ENCODE measurements at regions not wholly inside any gene's neighbourhood (a gene's known extent, or its start where the extent isn't known, plus 50 kb on each side); places are given as distances from the start of the nearest gene placed in this dataset.
"Not testable (repeated sequence)": the region's sequence is repeated elsewhere in the genome, so short reads cannot be mapped to it uniquely, and the experiment has no call there.

DNA sequence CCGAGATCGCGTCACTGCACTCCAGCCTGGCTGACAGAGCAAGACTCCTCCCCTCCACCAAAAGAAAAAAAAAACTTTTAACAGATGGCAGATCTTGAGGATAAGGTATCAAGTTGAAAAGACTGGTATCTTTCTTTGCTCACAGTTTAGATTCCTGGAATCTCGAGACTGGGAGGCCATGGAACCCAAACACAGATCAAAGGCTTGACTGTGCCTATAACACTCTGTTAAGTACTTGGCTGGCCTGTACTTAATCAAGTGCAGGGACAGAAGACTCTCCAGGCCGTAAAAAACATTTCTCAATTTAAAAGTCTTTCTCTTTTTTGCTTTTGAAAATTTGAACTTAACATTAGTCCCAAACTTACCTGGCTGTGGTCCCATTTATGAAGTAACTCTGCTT is 107.1 kb upstream of the ZNF516 start:
- DNase-seq, result no peak

DNA sequence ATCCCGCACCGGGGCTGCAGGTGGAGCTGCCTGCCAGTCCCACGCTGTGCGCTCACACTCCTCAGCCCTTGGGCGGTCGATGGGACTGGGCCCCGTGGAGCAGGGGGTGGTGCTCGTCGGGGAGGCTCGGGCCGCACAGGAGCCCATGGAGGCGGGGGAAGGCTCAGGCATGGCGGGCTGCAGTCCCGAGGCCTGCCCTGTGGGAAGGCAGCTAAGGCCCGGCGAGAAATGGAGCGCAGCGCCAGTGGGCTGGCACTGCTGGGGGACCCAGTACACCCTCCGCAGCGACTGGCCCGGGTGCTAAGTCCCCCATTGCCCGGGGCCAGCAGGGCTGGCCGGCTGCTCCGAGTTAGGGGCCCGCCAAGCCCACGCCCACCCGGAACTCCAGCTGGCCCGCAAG is 105.0 kb upstream of the ZNF516 start:
- DNase-seq, result not testable (repeated sequence)

DNA sequence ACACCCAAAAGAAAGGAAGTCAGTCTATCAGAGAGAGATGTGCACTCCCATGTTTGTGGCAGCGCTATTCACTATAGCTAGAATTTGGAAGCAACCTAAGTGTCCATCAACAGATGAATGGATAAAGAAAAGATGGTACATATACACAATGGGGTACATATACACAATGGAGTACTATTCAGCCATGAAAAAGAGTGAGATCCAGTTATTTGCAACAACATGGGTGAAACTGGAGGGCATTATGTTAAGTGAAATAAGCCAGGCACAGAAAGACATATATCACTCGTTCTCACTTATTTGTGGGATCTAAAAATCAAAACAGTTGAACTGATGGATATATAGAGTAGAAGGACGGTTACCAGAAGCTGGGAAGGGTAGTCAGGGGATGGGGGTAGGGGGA is 99.9 kb upstream of the ZNF516 start:
- DNase-seq, result no peak

DNA sequence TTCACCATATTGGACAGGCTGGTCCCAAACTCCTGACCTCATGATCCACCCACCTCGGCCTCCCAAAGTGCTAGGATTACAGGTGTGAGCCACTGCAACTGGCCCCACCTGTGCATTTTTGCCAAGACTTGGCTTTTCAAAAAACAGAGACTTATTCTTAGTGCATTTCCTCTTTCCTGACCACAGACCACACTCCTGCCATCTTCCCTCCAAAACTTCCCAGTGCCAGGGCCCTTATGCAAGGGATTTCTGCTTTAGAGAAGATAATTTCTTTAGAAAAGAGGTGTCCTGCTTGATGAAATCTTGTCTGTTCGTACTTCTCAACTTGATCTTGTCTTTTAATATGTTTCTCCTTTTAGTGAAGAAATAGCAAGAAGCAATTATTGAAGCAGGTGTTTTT is 98.8 kb upstream of the ZNF516 start:
- no peak for DNase-seq

DNA sequence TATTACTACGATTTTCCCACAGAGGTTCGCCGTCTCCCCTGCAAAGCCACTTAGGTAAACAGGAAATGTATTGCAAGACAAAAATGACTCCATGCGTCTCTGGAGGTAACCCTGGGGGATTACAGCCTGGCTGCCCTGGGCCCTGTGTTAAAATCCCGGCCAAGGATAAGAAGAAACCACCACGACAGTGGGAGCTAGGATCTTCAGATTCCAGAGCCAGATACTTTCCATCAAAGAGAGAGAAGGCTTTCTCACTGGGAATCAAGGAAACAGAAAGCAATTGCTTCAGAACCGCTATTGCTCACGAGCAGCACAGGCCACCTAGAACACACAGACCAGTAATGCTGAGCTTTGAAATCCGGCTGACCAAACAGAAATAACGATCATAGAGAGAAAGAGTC is 97.9 kb upstream of the ZNF516 start:
- DNase-seq, result no peak

DNA sequence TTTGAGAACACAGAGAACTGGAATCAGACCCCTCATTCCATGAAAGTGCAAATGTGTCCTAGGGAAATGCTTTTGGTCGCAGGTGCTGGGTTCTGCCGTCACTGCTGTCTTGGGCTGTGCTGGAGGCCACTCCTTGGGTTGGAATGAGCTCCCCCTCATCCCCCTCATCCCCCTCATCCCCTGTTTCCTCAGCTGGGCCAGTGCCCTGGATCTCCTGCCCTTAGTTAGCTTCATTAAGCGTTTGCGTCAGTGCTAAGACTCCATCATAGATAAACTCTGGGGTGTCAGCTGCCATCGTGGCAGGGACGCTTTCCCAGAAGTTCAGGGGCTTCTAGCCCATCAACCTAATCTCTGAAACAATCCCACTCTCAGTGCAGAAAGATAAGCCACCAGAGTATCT is 97.1 kb upstream of the ZNF516 start:
- DNase-seq, result no peak

DNA sequence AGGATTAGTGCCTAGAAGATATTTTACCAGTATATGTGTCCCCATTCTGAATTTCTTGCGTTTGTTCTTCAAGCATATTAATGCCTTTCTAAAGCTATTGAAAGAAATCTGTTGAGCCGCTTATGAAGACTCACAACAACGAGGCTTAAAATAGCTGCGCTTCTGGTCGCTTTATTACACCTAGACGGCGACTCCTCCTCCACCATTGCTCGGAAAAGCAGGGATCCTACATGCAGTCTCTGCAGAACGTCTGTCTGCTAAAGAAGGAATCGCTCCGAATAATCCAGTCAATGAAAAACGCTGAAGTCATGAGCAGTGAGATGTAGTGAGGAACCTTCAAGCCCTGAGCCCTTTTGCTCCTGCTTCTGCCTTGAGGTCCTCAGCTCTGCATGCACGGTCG is 94.8 kb upstream of the ZNF516 start:
- DNase-seq, result no peak

DNA sequence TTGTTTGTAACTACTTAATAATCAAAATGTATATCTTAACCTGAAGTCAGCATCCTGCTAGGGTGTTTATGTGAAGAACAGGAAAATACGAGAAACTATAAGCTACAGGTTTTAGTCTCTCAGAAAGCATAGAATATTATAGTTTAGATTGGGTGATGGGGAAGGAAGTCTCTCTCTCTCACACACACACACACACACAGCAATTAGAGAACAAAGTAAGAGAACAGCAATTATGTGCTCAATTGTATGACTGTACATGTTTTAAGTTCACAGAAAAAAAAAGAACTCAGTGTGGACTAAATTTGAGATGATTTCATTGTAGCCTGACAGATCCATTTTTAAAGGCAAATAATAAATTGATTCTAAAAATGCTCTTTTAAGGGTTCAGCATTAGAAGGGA is 94.3 kb upstream of the ZNF516 start:
- no peak for DNase-seq

DNA sequence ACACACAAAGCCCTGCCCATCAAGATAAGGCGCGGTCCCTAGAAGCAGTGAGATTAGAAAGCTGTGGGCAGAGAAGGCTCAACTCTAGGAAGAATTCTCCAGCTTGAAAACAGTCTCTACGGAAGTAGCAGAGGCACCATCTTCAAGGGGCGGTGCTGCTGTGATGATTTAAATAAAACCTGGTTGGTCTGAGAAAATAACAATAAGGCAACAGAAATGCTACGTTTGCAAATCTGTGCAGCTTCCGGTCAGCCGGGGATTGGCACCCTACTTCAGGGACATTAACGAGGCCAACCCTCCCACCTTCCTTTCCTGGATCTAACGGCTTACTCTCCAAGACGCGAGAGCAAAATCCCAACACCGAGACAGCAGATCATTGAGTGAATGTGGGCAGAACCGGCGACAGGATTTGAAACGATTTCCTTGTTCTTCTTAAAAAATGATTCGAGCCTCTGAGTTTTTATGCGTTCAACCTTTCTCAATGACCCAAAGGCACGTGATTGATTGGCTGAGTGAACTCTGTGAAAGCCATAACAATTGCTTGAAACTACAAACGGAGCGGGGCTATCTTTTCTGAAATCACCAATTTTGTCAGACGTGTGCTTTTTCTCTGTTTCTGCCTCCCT is 93.7 kb upstream of the ZNF516 start:
- DNase-seq, result no peak

DNA sequence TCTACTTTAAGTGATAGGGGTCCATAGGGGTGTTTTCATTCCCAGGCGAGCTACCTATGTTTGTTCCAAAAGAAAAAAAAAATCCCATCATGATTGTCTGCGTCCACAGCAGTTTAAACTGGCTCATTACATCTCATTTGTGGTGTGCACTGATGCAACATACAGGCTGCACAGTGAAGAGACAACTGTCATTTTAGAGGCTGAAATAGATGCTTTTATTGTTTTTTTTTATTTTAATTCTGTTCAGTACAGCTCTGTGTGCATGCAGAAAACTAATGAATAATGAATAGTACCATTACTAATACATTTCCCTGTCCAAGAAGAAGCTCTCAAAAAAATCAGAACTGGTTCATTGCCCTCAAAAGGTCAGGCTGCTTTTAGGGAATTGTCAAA is 92.8 kb upstream of the ZNF516 start:
- DNase-seq, result no peak

DNA sequence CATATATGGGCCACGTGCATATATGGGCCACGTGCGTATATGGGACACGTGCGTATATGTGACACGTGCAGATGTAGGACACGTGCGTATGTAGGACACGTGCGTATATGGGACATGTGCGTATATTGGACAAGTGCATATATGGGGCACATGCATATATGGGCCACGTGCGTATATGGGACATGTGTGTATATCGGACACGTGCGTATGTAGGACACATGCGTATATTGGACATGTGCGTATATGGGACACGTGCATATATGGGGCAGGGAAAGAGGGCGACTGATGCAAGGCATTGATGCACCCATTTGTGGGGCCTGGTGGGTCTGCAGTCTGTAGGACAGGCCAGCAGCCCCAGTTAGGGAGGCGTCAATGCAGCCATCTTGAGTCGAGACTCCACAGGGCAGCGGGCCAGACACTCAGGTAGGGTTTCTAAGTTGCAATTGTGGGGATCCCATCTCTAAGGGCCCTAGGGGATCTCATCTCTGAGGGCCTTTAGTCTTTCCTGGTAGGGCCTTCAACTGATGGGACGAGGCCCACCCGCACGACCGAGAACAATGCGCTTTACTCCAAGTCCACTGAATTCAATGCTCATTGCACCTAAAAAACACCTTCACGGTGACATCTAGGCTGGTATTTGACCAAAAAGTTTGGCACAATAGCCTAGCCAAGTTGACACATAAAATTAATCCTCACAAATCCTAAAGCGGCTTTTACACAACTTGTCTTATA is 92.3 kb upstream of the ZNF516 start:
- no peak for DNase-seq

DNA sequence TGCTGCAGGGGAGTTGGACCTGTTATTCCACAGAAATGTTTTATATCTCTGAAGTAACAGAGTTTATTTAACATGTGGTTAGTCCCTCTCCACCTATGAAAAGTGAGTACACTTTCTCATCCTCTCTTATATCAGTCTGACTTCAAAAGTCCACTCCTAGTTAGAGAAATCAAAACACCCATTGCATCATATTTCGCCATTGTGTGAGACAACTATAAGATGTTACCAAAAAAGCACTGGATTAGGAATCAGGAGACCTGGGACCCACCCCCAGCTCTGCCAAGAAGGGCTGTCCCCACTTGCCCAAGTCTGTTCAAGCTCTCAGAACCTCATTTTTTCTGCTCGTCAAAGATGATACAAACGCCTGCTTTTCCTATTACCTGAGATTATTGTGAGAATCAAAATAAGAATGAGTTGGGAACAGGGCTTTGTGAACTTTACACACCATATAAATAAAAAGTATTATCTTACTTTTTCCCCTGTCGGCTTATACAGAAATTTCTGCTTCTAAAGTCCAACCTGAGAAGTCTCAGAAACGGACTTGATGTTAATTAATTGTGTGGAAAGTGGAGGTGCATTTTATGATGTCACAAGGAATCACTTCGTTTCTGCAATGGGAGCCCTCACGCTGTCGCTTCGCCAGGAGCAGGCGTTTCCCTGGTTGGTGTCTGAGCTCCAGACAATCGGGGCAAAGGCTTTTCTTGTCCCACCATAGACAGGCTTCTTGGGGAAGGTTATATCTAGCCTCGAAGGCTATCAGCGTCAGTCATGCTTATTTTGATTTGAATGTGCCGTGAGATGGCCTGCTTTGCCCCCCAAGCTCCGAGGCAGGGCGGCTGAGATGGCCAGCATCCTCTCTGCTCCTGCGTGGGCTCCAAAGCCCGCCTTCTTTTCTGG is 89.6 kb upstream of the ZNF516 start:
- DNase-seq, result no peak

DNA sequence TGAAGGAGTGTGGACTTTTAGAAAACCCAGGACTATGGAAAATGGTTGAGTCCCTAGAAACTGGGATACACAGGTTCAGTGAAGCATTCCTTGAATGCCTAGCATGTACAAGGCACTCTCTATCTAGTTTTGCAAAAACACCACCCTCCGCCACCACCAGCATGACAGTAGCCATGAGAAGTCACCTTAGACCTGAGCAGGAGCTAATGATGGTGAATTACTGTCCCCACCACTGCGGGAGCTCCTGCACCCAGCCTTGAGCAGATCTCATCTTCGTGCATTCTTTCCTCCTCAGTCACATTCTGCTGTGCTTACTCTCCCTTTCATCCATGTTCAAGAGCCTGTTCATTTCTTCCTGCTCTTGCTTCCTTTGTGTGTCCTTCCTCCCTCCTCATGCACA is 86.2 kb upstream of the ZNF516 start:
- DNase-seq, result no peak

DNA sequence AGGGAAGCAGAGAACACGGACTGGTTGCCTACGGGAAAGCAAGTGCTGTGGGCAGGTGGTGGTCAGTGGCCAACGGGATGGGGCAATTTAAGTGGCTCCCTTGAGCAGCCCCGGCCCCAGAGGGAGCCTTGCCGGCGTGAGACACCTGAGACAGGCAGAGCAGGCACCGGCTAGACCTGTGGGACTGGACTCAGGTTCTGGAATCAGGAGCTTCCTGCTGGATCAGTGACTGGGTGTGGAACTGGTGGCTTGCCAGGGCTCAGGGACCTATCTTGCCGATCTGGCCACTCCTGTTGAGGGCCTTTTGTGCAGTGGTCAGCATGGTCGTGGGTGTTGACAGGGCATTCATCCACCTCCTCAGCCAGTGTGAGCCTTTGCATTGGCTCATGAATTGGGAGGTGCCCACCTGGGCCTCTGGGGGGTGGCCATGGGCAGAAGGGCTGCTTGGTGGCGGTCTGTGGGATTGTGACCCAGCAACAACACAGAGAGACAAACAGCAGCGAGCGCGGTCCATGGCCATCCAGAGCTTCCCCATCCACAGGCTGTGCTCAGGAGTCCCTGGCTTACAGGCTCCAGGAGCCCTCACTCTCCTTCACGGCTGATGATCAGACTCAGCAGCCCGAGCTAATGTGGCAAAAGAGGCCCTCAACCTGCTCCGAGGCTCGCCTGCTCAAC is 85.4 kb upstream of the ZNF516 start:
- DNase-seq, result no peak

DNA sequence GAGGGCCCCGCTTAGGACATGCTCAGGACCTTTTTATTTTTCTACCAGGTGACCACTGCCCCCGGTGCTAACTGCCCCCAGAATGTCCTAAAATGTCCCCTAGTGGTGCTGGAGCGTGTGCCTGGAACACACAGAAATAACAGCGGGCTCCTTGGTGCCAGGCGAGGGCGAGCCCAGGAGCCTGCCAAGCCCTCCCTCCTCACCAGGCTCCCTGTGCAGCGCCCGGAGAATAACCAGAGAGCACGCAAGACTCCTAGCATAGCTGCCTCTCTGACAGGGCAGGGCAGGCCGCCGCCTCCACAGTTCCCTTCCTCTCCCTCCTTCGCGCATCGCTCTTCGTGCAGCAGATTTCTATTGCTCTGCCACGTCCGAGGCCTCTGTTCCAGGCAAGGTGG is 84.3 kb upstream of the ZNF516 start:
- no peak for DNase-seq

DNA sequence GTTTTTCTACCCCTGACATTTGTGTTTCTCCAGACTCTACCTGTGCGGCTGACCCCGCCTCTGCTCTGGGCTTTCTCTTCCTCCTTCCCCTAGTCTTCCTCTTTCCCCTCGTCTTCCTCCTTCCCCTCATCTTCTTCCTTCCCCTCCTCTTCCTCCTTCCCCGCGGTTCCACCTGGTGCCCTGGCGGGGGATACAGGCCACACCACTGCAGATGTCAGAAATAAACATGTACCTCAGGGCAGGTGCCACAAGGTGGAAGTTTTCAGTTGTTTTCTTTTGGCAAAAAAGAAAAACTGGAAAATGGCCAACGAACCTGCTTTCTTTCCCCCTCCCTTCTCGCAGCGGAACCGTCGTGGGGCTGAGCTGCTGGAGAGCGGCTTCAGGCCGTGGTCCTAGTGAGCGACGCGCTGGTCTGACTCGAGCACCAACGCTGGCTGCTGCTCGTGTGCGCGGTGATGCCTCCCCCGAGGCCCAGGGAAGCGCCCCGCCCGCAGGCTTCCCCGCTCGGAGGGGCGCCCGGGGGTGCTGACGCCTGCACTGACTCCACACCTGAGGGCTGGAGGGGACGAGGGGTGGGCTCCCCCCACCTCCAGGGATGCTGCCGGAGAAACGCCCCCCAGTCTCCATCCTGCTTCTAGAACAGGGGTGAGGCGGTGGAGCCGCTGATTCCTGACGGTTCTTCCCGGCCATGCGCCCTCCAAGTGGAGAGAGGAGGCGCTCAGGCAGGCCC is 83.7 kb upstream of the ZNF516 start:
- DNase-seq, result no peak

DNA sequence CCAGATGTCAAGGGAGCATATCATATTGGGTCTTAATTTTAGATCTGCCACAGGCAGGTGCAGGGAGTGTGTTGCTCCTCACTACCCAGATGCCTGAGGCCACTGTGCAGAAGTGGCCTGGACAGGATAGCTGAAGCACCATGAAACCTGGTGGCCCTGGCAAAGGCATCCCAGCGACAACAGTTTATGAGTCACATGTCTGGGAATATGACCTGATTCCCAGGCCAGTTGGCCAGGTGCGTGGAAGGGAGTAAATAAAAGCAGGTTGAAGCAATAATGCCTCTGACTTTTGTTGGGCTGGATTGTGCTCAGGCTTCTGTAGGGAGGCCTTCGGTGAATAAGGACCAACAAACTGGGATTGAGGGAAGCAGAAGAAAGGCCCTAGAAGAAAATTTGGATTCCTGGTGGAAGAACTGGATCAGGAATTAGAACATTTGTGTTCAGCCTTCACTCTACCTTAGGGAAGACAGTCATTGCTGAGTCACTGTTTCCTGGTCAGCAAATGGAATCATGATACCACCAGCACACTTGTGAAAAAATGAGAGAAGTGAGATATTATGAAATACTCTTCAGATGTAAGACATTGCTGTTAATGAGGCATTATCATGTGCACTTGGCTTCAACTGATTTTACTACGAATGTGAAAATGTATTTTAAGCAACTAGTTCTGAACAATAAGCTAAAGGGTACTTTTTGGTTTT is 78.4 kb upstream of the ZNF516 start:
- DNase-seq, result no peak

DNA sequence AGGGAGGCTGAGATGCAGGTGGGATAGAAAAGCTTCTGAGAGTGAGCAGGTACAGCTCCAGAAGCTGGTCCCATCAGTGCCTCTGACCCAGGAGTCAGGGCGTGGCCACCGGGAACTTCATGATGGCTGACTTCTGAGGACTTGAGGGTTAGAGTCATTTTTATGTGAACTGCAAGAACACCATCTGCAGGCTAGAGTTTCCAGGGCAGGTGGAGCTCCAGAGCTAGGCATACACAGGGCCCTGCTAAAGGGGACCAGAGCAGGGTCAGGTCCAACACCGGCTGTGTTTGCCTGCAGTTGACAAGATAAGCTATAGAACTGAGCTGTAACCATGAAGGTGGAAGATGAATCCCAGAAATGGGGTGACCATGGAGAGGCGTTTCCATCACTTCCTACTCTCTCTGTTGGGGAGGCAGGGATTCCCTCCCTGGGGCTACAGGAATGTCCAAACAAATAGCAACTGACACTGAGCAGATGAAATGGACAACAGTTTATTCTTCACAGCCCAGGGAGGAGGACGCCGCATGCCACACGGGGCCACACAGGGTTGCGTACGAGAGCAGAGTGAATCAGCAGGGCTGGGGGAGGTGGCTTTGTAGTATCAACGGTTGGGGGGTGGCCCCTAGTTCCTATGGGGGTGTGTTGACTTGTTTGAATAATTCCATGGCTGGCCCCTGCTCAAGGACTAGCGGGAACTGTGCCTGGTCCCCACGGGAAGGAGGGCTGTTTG is 77.6 kb upstream of the ZNF516 start:
- no peak for DNase-seq

DNA sequence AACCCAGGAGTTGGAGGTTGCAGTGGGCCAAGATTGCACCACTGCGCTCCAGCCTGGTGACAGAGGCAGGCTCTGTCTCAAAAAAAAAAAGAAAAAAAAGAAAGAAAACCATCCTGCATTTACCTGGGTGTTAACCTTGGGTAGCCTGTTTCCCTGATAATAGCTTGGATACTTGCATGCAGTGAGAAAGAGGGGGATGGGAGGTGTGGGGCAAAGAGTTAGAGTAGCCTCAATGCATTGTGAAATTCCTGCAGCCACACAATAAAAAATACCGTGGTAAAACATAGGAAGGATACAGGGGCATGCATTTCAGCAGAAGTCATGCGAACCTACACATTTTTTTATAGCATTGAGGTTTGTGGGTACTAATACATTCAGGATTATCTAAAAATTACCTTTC is 76.6 kb upstream of the ZNF516 start:
- no peak for DNase-seq

DNA sequence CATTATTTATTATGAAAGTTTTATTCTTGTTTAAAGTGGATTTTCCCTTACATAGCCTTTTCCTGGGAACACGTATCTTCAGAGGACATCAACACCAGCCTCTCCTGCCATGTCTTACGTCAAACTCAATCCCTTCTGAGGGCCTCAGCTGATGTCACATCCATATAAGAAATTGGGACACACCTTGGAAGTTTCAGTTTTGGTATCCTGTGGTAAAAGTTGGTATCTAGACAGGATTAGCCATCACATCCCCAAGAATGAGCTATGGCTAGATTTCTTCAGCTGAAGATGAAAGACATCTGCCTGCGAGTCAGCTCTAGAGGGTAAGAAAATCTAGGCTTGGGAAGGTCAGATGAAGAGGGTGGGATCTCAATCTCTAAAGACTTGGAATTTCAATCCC is 75.8 kb upstream of the ZNF516 start:
- no peak for DNase-seq

DNA sequence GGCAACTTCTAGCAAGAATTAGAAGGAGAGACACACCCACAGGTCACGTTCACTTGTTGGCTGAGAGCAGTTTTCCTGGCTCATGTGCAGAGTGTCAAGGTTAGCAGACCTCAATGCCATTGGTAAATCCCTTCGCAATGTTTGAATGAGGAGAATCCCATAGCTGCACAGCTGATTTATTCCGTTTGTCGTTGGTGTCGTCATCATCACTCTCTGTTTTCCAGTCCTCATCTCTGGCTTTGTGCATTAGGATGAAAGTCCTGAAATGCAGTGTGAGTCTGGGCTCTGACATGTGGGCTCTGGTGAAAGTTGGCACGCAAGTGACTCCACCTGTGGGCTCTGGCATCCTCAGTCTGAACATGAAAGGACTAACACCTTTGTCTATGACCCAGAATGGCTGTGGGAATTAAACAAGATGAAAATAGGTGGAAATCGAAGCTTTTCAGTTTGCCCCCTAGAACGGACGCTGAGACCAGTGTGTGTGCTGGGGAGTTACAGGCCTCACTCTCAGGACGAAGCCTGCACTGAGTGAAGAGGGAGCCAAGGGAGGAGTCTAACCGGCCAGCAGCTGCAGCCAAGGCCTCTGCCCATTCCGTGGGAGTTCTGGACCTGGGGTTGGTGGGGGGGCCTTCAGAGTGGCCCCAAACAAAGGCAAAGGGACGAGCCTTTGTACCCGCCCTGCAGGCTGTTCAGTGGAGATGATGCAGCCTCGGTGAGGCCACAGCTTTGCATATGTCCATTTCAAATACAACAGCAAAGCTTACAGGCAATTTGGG is 74.8 kb upstream of the ZNF516 start:
- DNase-seq, result no peak

Measured in activated CD4-positive, alpha-beta T cell treated with anti-CD3 and anti-CD28 coated beads, Interleukin-2, amount 50 U/mL, for 4 hours (primary cell).